ENCODE measurements at regions not wholly inside any gene's neighbourhood (a gene's known extent, or its start where the extent isn't known, plus 50 kb on each side); places are given as distances from the start of the nearest gene placed in this dataset.

GRCh38 chr5:13359344-13359743, 585.1 kb downstream of the DNAH5 start:
- TF ChIP-seq, protein P1, sequence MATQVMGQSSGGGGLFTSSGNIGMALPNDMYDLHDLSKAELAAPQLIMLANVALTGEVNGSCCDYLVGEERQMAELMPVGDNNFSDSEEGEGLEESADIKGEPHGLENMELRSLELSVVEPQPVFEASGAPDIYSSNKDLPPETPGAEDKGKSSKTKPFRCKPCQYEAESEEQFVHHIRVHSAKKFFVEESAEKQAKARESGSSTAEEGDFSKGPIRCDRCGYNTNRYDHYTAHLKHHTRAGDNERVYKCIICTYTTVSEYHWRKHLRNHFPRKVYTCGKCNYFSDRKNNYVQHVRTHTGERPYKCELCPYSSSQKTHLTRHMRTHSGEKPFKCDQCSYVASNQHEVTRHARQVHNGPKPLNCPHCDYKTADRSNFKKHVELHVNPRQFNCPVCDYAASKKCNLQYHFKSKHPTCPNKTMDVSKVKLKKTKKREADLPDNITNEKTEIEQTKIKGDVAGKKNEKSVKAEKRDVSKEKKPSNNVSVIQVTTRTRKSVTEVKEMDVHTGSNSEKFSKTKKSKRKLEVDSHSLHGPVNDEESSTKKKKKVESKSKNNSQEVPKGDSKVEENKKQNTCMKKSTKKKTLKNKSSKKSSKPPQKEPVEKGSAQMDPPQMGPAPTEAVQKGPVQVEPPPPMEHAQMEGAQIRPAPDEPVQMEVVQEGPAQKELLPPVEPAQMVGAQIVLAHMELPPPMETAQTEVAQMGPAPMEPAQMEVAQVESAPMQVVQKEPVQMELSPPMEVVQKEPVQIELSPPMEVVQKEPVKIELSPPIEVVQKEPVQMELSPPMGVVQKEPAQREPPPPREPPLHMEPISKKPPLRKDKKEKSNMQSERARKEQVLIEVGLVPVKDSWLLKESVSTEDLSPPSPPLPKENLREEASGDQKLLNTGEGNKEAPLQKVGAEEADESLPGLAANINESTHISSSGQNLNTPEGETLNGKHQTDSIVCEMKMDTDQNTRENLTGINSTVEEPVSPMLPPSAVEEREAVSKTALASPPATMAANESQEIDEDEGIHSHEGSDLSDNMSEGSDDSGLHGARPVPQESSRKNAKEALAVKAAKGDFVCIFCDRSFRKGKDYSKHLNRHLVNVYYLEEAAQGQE (IDR thresholded peaks at IDR 0.05; ENCODE audit: insufficient replicate concordance, low read depth), result no peak
- TF ChIP-seq, protein P2, sequence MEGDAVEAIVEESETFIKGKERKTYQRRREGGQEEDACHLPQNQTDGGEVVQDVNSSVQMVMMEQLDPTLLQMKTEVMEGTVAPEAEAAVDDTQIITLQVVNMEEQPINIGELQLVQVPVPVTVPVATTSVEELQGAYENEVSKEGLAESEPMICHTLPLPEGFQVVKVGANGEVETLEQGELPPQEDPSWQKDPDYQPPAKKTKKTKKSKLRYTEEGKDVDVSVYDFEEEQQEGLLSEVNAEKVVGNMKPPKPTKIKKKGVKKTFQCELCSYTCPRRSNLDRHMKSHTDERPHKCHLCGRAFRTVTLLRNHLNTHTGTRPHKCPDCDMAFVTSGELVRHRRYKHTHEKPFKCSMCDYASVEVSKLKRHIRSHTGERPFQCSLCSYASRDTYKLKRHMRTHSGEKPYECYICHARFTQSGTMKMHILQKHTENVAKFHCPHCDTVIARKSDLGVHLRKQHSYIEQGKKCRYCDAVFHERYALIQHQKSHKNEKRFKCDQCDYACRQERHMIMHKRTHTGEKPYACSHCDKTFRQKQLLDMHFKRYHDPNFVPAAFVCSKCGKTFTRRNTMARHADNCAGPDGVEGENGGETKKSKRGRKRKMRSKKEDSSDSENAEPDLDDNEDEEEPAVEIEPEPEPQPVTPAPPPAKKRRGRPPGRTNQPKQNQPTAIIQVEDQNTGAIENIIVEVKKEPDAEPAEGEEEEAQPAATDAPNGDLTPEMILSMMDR (IDR thresholded peaks at IDR 0.05; ENCODE audit: insufficient read depth, low read length), result no peak
